OCI-LY7 (cell line): ENCODE measurements at regions not wholly inside any gene's neighbourhood (a gene's known extent, or its start where the extent isn't known, plus 50 kb on each side); places are given as distances from the start of the nearest gene placed in this dataset.

Experiments
- BruUV-seq: library from RNA; stranded (reverse); fragments of 400-500 nt; replicated peaks from 2 replicates; lab custom pipeline; 2021; lab: Mats Ljungman, UMichigan
- CTCF ChIA-PET: fragments of 300-600 bp; sonication (Branson Sonifier 250); formaldehyde crosslinking; loops from one replicate; lab custom pipeline; 2022; ENCODE audit warnings: antibody characterized with exemption; ENCODE audit not compliant: unreplicated experiment; lab: Charles Lee
- POLR2A ChIA-PET: fragments of 300-600 bp; sonication (Branson Sonifier 250); formaldehyde crosslinking; loops from one replicate; lab custom pipeline; 2022; ENCODE audit warnings: antibody characterized with exemption; lab: Charles Lee
- DNase-seq: peaks from one replicate; pipeline ENCODE4 v3.0.0-alpha.2; 2015; ENCODE audit warnings: low spot score
- H2AFZ ChIP-seq: fragments of 200-600 bp; sonication (generic), shearing (Covaris generic); 2 replicates; pipeline ENCODE4 v1.6.1; 2014; ENCODE audit warnings: mild to moderate bottlenecking, antibody characterized with exemption, low read length, moderate library complexity
- H3K27ac ChIP-seq: fragments of 200-600 bp; sonication (generic); 2 replicates; pipeline ENCODE4 v1.5.1; 2014; ENCODE audit warnings: mixed run types, low read depth, mild to moderate bottlenecking, moderate library complexity, low read length, inconsistent platforms; ENCODE audit not compliant: poor library complexity, severe bottlenecking
- H3K36me3 ChIP-seq: fragments of 200-600 bp; sonication (generic); 2 replicates; pipeline ENCODE4 v1.6.1; 2014; ENCODE audit warnings: mild to moderate bottlenecking, antibody characterized with exemption, low read length, moderate library complexity, mixed read lengths; ENCODE audit not compliant: insufficient read depth
- H3K4me1 ChIP-seq: fragments of 200-600 bp; sonication (generic); 2 replicates; pipeline ENCODE4 v1.5.1; 2014; ENCODE audit warnings: mild to moderate bottlenecking, low read length; ENCODE audit not compliant: insufficient read depth, poor library complexity, severe bottlenecking
- H3K4me2 ChIP-seq: fragments of 200-600 bp; sonication (generic); 2 replicates; pipeline ENCODE4 v1.6.1; 2014; ENCODE audit warnings: mild to moderate bottlenecking, low read length
- H3K4me3 ChIP-seq: fragments of 200-600 bp; sonication (generic); 2 replicates; pipeline ENCODE4 v1.5.1; 2014; ENCODE audit warnings: mild to moderate bottlenecking, low read depth, low read length; ENCODE audit not compliant: poor library complexity, severe bottlenecking
- H3K79me2 ChIP-seq: fragments of 200-600 bp; sonication (generic); 2 replicates; pipeline ENCODE4 v1.6.1; 2016; ENCODE audit warnings: low read depth, mild to moderate bottlenecking, low read length, moderate library complexity, mixed read lengths; ENCODE audit not compliant: insufficient read depth
- H3K9me2 ChIP-seq: fragments of 200-600 bp; sonication (generic); 2 replicates; pipeline ENCODE4 v1.6.1; 2016; ENCODE audit warnings: mild to moderate bottlenecking, low read length, mixed read lengths; ENCODE audit not compliant: insufficient read depth
- H3K9me3 ChIP-seq: fragments of 200-600 bp; sonication (generic); 2 replicates; pipeline ENCODE4 v1.6.1; 2014; ENCODE audit warnings: mild to moderate bottlenecking, mixed run types, low read length, mixed read lengths
- H4K20me1 ChIP-seq: fragments of 200-600 bp; sonication (generic); 2 replicates; pipeline ENCODE4 v1.6.1; 2014; ENCODE audit warnings: mild to moderate bottlenecking, antibody characterized with exemption, low read length, moderate library complexity, mixed read lengths; ENCODE audit not compliant: insufficient read depth
- EZH2phosphoT487 ChIP-seq: fragments of 200-600 bp; sonication (generic); IDR thresholded peaks from 2 replicates; pipeline ENCODE4 v1.6.1; 2018; ENCODE audit warnings: low read depth, borderline replicate concordance, mild to moderate bottlenecking, mixed run types, antibody characterized with exemption, low read length, moderate library complexity, mixed read lengths
- intact Hi-C: fragments of 100-400 bp; cut with micrococcal nuclease; formaldehyde crosslinking; loops from one replicate; pipeline ENCODE4 v1.10.0; 2022; ENCODE audit not compliant: unreplicated experiment
- TF ChIP-seq, protein P1 (sequence below): fragments of 200-600 bp; sonication (generic); conservative IDR thresholded peaks from 2 replicates; pipeline ENCODE4 v1.5.1; 2014; ENCODE audit warnings: mild to moderate bottlenecking, antibody characterized with exemption, low read length, moderate library complexity, mixed read lengths

DNA sequence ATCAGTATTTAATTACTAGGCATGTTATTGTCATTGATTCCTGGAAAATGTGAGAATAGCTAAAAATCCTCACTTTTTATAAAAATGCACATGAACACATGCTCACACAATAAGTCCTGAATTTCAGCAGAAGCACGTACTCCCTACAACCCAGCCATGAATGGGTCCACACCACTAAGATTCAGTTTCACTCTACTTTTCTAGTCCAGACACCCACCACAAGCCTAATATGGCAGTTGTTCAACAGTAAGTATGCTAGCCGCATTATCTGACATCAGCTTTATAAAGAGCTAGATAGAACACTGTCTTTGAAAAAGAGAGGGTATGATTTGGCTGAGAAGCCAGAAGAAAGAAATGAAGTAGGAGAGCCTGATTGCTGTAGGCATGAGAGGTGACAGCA, 639.3 kb downstream of the BRINP1 start:
- Histone ChIP-seq H3K79me2 (no peaks in the 10 kb centered on the region), H3K36me3 (no peaks in the 10 kb centered on the region), H3K4me3 (no peak overlapping the region), H2AFZ (no peak overlapping the region), H3K4me2 (no peak overlapping the region), H4K20me1 (no peaks in the 10 kb centered on the region), H3K9me2 (no peaks in the 10 kb centered on the region), H3K27ac (no peak overlapping the region), H3K4me1 (no peaks in the 10 kb centered on the region), H3K9me3 (no peaks in the 10 kb centered on the region)
- BruUV-seq: no TSS peak
- DNase-seq: no peak
- no peak for TF ChIP-seq EZH2phosphoT487
- TF ChIP-seq, protein P1, sequence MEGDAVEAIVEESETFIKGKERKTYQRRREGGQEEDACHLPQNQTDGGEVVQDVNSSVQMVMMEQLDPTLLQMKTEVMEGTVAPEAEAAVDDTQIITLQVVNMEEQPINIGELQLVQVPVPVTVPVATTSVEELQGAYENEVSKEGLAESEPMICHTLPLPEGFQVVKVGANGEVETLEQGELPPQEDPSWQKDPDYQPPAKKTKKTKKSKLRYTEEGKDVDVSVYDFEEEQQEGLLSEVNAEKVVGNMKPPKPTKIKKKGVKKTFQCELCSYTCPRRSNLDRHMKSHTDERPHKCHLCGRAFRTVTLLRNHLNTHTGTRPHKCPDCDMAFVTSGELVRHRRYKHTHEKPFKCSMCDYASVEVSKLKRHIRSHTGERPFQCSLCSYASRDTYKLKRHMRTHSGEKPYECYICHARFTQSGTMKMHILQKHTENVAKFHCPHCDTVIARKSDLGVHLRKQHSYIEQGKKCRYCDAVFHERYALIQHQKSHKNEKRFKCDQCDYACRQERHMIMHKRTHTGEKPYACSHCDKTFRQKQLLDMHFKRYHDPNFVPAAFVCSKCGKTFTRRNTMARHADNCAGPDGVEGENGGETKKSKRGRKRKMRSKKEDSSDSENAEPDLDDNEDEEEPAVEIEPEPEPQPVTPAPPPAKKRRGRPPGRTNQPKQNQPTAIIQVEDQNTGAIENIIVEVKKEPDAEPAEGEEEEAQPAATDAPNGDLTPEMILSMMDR: no peak
- intact Hi-C loops: no loop called here
- ChIA-PET CTCF (no interaction called here), POLR2A (interaction anchor here (0.6 kb wide), 1 partner anchor 263 kb away, joined by 3 read pairs; no protein-coding TSS in a partner anchor)

DNA sequence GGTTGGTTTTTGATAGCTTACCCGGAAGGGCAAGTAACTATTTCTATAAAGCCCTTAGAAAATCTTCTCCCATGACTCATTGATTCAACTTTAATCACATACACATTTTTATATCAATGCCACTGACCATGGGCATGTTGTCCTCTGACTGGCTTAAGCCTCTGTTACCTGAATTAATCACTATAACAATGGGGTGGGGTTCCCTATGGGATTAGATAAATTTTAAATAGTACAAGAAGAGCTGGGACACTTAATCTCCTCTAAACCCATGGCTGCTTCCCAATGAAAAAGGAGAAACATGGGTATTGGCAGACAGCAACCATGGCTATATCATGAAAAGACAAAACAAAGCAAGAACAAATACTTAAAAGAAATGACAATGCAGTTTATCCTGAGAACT, 636.2 kb downstream of the BRINP1 start:
- BruUV-seq: no TSS peak
- H3K4me3 ChIP-seq: no peak overlapping the region
- CTCF ChIA-PET: no interaction called here
- DNase-seq: no peak
- H3K4me1 ChIP-seq: no peaks in the 10 kb centered on the region
- POLR2A ChIA-PET: interaction anchor here (0.7 kb wide), 2 partner anchors 1337 to 1345 kb away, joined by 6 to 7 read pairs; no protein-coding TSS in a partner anchor
- no peak overlapping the region for H3K4me2 ChIP-seq
- no peaks in the 10 kb centered on the region for H4K20me1 ChIP-seq
- H3K27ac ChIP-seq: no peak overlapping the region
- intact Hi-C loops: no loop called here
- no peaks in the 10 kb centered on the region for H3K9me2 ChIP-seq
- H3K9me3 ChIP-seq: peaks cover 11% of the 10 kb centered on the region; the same call in 1 of the 2 replicates
- TF ChIP-seq, protein P1: no peak
- no peak for TF ChIP-seq EZH2phosphoT487
- no peaks in the 10 kb centered on the region for H3K79me2 ChIP-seq
- no peaks in the 10 kb centered on the region for H3K36me3 ChIP-seq
- H2AFZ ChIP-seq: no peak overlapping the region

DNA sequence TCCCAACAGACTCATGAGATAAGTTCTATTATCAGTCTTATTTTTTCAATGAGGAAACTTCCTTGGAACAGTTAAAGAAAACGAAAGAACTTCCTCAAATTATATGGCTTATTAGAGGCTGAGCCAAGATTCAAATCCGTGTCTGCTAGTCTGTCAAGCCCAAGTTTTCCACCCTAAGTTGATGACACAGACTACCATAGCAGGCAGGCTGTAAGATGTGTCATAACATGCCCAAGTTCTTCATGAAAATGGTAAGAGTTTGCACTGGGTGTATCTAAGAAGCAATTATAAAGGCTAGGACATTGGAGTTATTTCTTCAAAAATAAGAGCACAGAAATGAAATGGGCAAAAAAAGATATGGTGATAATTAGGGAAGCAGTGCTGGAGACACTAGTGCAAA, 634.5 kb downstream of the BRINP1 start:
- H3K4me3 ChIP-seq: no peak overlapping the region
- no peaks in the 10 kb centered on the region for H3K4me1 ChIP-seq
- no peaks in the 10 kb centered on the region for H3K9me2 ChIP-seq
- H3K4me2 ChIP-seq: no peak overlapping the region
- no peak for TF ChIP-seq EZH2phosphoT487
- TF ChIP-seq, protein P1: no peak
- no peak overlapping the region for H3K27ac ChIP-seq
- CTCF ChIA-PET: no interaction called here
- H3K36me3 ChIP-seq: no peaks in the 10 kb centered on the region
- peaks cover 11% of the 10 kb centered on the region; the same call in 1 of the 2 replicates for H3K9me3 ChIP-seq
- POLR2A ChIA-PET: no interaction called here
- intact Hi-C loops: no loop called here
- BruUV-seq: no TSS peak
- no peak overlapping the region for H2AFZ ChIP-seq
- no peaks in the 10 kb centered on the region for H4K20me1 ChIP-seq
- DNase-seq: no peak
- H3K79me2 ChIP-seq: no peaks in the 10 kb centered on the region
